ENCODE measurements at regions not wholly inside any gene's neighbourhood (a gene's known extent, or its start where the extent isn't known, plus 50 kb on each side); places are given as distances from the start of the nearest gene placed in this dataset.

DNA sequence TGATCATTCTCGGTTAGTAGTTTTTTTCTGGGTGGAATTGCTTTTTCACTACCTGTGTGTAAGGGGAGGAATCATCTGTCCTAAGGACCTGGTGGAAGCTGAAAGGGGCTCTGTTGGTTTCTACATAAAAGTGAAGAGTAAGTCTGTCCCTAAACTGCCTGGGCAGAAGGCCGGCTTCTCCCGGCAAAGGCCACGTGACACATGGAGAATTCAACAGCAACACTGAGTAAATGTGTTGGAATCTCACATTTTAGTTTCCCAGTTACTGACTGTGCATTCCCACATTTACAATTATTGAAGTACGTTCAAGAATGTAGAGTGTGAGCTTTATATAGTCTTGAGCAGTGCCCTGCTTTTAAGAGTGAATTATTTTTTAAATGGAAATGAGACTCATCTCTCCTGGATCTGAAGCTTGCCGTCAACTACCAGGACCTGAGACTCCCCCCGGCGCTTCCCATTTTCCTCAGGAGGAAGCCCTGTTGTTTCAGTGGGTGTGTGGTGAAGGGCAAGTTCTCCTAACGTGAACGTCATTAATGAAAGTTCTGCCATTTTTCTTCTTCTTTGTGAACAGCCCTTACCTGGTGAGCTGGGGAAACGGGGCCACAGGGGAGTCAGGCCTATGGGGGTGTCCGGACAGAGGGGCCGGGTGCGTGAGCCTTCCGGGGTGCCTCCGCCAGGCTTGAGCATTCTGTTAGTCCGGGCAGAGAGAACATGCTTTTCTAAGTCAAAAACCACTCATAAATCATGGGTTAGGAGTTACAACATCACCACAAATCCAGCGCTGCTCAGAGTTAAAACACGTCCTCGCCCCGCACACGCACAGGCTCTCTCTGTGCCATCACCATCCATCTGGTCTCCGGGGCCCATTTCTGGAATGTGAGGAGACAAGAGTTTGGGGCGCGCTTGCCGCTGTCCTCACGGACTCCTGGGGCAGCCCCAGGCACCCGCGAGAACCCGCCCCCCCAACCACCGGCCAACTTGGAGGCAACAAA, 56.6 kb upstream of the SMOC2 start:
- Mint-ChIP-seq H3K4me1 (no peaks in the 10 kb centered on the region), H3K4me3 (no peak overlapping the region), H3K36me3 (no peaks in the 10 kb centered on the region), H3K9me3 (no peaks in the 10 kb centered on the region), H3K27me3 (no peaks in the 10 kb centered on the region), H3K27ac (no peak overlapping the region)
- 64% methylated on average over 12 of the region's 31 CpGs for WGBS (ENCODE audit: insufficient coverage)
- ChIA-PET POLR2A (no interaction called here), CTCF (no interaction called here)
- H3K4me1 ChIP-seq (ENCODE audit: control insufficient read depth in 1 of 2, extremely low read depth in 1 of 2, insufficient read depth in 2 of 2, low read length in 2 of 2): no peaks in the 10 kb centered on the region
- no peak overlapping the region for H3K4me3 ChIP-seq (ENCODE audit: control insufficient read depth in 1 of 2, extremely low read depth in 1 of 2, low read length in 1 of 2)
- H3K27ac ChIP-seq (ENCODE audit: low read length): no peak overlapping the region
- H3K9me3 ChIP-seq: no peaks in the 10 kb centered on the region
- ATAC-seq (replicated peaks in 1 of 4): no peak
- peaks cover 0 to 4% of the 10 kb centered on the region in 2 experiments for H3K27me3 ChIP-seq (replicated peaks in 1 of 2; ENCODE audit: control insufficient read depth in 2 of 2, extremely low read depth in 1 of 2, insufficient read depth in 2 of 2, low read length in 1 of 2)
- no peak for DNase-seq
- H3K36me3 ChIP-seq (ENCODE audit: control insufficient read depth in 2 of 2, extremely low read depth in 1 of 2, insufficient read depth in 1 of 2, low read length in 1 of 2): no peaks in the 10 kb centered on the region

DNA sequence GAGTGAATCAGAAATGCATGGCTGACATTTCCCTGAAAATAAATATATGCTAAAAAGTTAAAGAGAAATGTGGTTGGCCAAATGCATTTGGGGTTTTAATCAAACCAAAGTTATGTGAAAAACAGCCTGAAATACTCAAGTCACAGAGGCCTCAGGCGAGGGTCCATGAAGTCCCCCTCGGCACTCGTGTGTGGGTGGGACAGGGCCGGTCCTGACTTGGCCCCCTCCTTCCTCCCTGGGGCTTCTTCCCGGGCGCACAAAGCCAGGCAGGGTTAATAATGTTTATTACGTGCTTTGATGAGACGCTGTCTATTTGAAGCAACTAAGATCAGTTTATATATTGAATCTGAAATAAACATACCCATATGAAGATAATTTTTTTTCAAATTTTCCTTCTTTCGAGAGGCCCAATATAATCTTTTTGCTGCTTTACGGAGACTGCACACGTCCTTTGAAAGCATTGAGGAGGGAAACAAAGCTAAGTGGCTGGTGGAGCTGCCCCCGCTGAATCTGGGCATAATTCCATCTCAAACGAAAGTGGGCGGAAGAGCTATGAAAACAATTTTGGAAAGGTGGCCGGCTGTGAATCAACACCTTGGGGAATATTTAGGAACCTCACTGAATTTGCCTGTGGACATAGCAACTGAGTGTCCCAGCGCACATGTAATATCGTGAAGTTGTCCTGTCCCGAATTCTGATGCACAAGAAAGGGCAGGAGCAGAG, 55.8 kb upstream of the SMOC2 start:
- WGBS (ENCODE audit: insufficient coverage): 87% methylated on average over 12 of the region's 18 CpGs
- ChIA-PET POLR2A (no interaction called here), CTCF (no interaction called here)
- ATAC-seq (replicated peaks in 1 of 4) (no peak), DNase-seq (no peak)
- no peaks in the 10 kb centered on the region for H3K36me3 Mint-ChIP-seq
- no peaks in the 10 kb centered on the region for H3K9me3 Mint-ChIP-seq
- H3K9me3 ChIP-seq: no peaks in the 10 kb centered on the region
- H3K4me3 ChIP-seq (ENCODE audit: control insufficient read depth in 1 of 2, extremely low read depth in 1 of 2, low read length in 1 of 2): no peak overlapping the region
- no peaks in the 10 kb centered on the region for H3K36me3 ChIP-seq (ENCODE audit: control insufficient read depth in 2 of 2, extremely low read depth in 1 of 2, insufficient read depth in 1 of 2, low read length in 1 of 2)
- H3K27me3 Mint-ChIP-seq: no peaks in the 10 kb centered on the region
- no peaks in the 10 kb centered on the region for H3K4me1 ChIP-seq (ENCODE audit: control insufficient read depth in 1 of 2, extremely low read depth in 1 of 2, insufficient read depth in 2 of 2, low read length in 2 of 2)
- no peak overlapping the region for H3K27ac ChIP-seq (ENCODE audit: low read length)
- no peaks in the 10 kb centered on the region for H3K4me1 Mint-ChIP-seq
- no peak overlapping the region for H3K27ac Mint-ChIP-seq
- no peak overlapping the region for H3K4me3 Mint-ChIP-seq
- peaks cover 0 to 4% of the 10 kb centered on the region in 2 experiments for H3K27me3 ChIP-seq (replicated peaks in 1 of 2; ENCODE audit: control insufficient read depth in 2 of 2, extremely low read depth in 1 of 2, insufficient read depth in 2 of 2, low read length in 1 of 2)

DNA sequence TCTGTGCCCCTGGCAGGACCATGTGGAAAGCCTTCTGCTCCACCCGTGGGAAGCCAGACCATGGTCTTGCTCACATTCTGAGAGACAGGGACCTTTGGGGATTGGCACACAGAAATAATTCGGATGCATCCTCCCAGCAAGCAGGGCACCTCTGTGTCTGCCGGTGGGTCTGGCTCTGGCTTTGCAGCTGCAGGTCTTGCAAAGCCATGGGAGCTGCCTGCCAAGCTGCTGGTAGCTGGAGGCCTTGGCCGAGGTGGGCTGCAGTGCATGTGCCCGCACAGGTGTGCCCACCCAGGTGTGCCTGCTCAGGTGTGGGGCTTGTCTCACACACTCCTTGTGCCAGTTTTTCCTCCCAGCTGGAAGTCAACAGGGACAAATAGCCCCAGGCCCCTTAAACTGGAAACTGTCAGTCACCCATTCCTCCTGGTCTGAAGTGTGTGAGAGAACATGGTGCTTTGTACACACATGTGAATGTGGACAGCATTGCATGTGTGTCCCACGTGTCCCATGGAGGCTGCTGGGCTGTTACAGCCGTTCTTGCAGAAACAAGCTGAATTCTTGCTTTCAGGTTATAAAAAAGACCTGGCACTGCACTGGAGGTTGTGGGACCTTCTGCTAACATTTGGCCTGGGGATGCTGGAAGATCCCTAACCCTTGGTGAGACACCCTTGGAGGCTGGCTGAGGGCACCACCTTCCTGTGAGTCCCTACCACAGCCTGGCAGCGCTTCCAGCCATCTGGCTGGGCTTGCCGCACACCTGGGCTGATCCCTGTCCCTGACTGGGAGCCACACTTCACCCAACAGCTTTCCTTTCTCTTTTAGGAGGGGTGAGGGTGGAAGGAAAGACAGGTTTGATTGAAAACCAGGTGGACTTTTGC, 54.9 kb upstream of the SMOC2 start:
- no peaks in the 10 kb centered on the region for H3K4me1 ChIP-seq (ENCODE audit: control insufficient read depth in 1 of 2, extremely low read depth in 1 of 2, insufficient read depth in 2 of 2, low read length in 2 of 2)
- peaks cover 0 to 4% of the 10 kb centered on the region in 2 experiments for H3K27me3 ChIP-seq (replicated peaks in 1 of 2; ENCODE audit: control insufficient read depth in 2 of 2, extremely low read depth in 1 of 2, insufficient read depth in 2 of 2, low read length in 1 of 2)
- H3K27ac Mint-ChIP-seq: no peak overlapping the region
- no peaks in the 10 kb centered on the region for H3K4me1 Mint-ChIP-seq
- no peaks in the 10 kb centered on the region for H3K27me3 Mint-ChIP-seq
- no peak overlapping the region for H3K27ac ChIP-seq (ENCODE audit: low read length)
- H3K9me3 ChIP-seq: no peaks in the 10 kb centered on the region
- no peak overlapping the region for H3K4me3 ChIP-seq (ENCODE audit: control insufficient read depth in 1 of 2, extremely low read depth in 1 of 2, low read length in 1 of 2)
- ATAC-seq (replicated peaks in 1 of 4) (no peak), DNase-seq (no peak)
- CTCF ChIA-PET: no interaction called here
- WGBS (ENCODE audit: insufficient coverage): 78% methylated on average over 7 of the region's 9 CpGs
- H3K9me3 Mint-ChIP-seq: no peaks in the 10 kb centered on the region
- no peak overlapping the region for H3K4me3 Mint-ChIP-seq
- POLR2A ChIA-PET: no interaction called here
- H3K36me3 ChIP-seq (ENCODE audit: control insufficient read depth in 2 of 2, extremely low read depth in 1 of 2, insufficient read depth in 1 of 2, low read length in 1 of 2): no peaks in the 10 kb centered on the region
- H3K36me3 Mint-ChIP-seq: no peaks in the 10 kb centered on the region

DNA sequence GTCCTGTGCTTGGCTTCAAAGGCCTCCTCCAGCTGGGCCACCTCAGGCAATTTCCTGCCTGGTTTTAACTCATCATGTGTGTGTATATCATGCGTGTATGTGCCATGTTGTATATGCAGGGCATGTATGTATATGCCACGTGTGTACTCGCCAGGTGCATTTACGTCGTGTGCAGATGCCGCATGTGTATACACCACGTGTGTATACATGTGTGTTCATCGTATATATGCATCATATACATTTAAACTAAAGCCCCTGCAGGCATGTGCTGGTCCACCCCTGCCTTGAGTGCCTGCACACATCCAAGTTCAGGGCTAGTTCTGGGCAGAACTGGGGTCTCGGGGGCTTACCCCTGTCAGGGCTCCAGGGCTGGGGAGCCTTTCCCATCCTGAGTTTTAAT, 54.0 kb upstream of the SMOC2 start:
- ChIA-PET POLR2A (no interaction called here), CTCF (no interaction called here)
- Histone ChIP-seq H3K9me3 (no peaks in the 10 kb centered on the region), H3K27me3 (replicated peaks in 1 of 2; ENCODE audit: control insufficient read depth in 2 of 2, extremely low read depth in 1 of 2, insufficient read depth in 2 of 2, low read length in 1 of 2) (peaks cover 0 to 8% of the 10 kb centered on the region in 2 experiments), H3K36me3 (ENCODE audit: control insufficient read depth in 2 of 2, extremely low read depth in 1 of 2, insufficient read depth in 1 of 2, low read length in 1 of 2) (no peaks in the 10 kb centered on the region), H3K4me1 (ENCODE audit: control insufficient read depth in 1 of 2, extremely low read depth in 1 of 2, insufficient read depth in 2 of 2, low read length in 2 of 2) (no peaks in the 10 kb centered on the region), H3K4me3 (ENCODE audit: control insufficient read depth in 1 of 2, extremely low read depth in 1 of 2, low read length in 1 of 2) (no peak overlapping the region), H3K27ac (ENCODE audit: low read length) (no peak overlapping the region)
- no peaks in the 10 kb centered on the region for H3K9me3 Mint-ChIP-seq
- H3K4me3 Mint-ChIP-seq: no peak overlapping the region
- WGBS (ENCODE audit: insufficient coverage): 88% methylated on average over 4 of the region's 9 CpGs
- no peak overlapping the region for H3K27ac Mint-ChIP-seq
- no peaks in the 10 kb centered on the region for H3K36me3 Mint-ChIP-seq
- H3K27me3 Mint-ChIP-seq: no peaks in the 10 kb centered on the region
- DNase-seq: no peak
- no peaks in the 10 kb centered on the region for H3K4me1 Mint-ChIP-seq
- no peak for ATAC-seq (replicated peaks in 1 of 4)

DNA sequence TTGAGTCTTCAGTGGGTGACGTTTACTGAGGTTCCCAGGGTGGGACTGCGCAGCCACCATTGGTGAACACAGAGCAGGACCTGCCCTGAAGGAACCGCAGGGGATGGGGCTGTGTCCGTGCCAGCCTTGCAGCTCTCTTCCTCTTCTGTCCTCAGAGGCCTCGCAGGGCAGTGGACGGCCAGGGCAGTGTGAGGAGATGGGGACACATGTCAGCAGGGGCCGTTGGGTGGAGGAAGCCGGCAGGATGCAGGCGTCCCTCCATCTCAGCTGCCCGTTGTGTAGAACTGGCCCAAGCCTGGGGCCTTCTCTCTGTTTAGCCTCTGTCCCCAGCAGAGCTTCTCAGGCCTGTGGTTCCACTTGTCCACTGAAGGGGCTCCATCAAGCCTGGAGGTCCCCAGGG, 53.6 kb upstream of the SMOC2 start:
- no peaks in the 10 kb centered on the region for H3K36me3 ChIP-seq (ENCODE audit: control insufficient read depth in 2 of 2, extremely low read depth in 1 of 2, insufficient read depth in 1 of 2, low read length in 1 of 2)
- Mint-ChIP-seq H3K27ac (no peak overlapping the region), H3K4me1 (no peaks in the 10 kb centered on the region), H3K9me3 (no peaks in the 10 kb centered on the region), H3K4me3 (no peak overlapping the region), H3K27me3 (peaks cover 0 to under 1% of the 10 kb centered on the region in 2 donors), H3K36me3 (no peaks in the 10 kb centered on the region)
- DNase-seq (no peak), ATAC-seq (replicated peaks in 1 of 4) (no peak)
- WGBS (ENCODE audit: insufficient coverage): 73% methylated on average over 8 of the region's 10 CpGs
- no peak overlapping the region for H3K4me3 ChIP-seq (ENCODE audit: control insufficient read depth in 1 of 2, extremely low read depth in 1 of 2, low read length in 1 of 2)
- H3K9me3 ChIP-seq: no peaks in the 10 kb centered on the region
- peaks cover 0 to 8% of the 10 kb centered on the region in 2 experiments for H3K27me3 ChIP-seq (replicated peaks in 1 of 2; ENCODE audit: control insufficient read depth in 2 of 2, extremely low read depth in 1 of 2, insufficient read depth in 2 of 2, low read length in 1 of 2)
- no peaks in the 10 kb centered on the region for H3K4me1 ChIP-seq (ENCODE audit: control insufficient read depth in 1 of 2, extremely low read depth in 1 of 2, insufficient read depth in 2 of 2, low read length in 2 of 2)
- H3K27ac ChIP-seq (ENCODE audit: low read length): no peak overlapping the region
- CTCF ChIA-PET: no interaction called here
- POLR2A ChIA-PET: no interaction called here

DNA sequence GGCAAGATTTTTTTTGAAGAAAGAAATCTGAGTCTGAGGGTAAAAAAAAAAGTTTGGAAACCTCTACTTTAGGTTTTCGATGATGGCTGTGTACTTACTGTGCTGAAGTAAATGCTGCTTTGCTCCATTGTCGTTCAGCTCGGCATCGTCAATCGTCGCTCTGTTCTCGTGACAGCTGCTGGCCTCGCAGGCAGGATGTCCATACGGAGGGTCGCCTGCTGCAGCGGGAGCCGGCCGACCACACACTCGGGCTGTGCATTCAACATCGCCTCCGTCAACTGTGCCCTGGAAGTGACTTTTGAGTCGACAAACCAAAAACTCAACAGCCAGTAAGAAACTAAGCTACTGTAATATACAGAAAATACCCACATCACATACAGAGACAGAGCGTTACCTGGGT, 53.1 kb upstream of the SMOC2 start:
- no peaks in the 10 kb centered on the region for H3K9me3 Mint-ChIP-seq
- DNase-seq (no peak), ATAC-seq (replicated peaks in 1 of 4) (no peak)
- 73% methylated on average over 6 of the region's 18 CpGs for WGBS (ENCODE audit: insufficient coverage)
- Histone ChIP-seq H3K4me3 (ENCODE audit: control insufficient read depth in 1 of 2, extremely low read depth in 1 of 2, low read length in 1 of 2) (no peak overlapping the region), H3K27me3 (replicated peaks in 1 of 2; ENCODE audit: control insufficient read depth in 2 of 2, extremely low read depth in 1 of 2, insufficient read depth in 2 of 2, low read length in 1 of 2) (peaks cover 0 to 10% of the 10 kb centered on the region in 2 experiments), H3K27ac (ENCODE audit: low read length) (no peak overlapping the region), H3K4me1 (ENCODE audit: control insufficient read depth in 1 of 2, extremely low read depth in 1 of 2, insufficient read depth in 2 of 2, low read length in 2 of 2) (no peaks in the 10 kb centered on the region), H3K9me3 (no peaks in the 10 kb centered on the region), H3K36me3 (ENCODE audit: control insufficient read depth in 2 of 2, extremely low read depth in 1 of 2, insufficient read depth in 1 of 2, low read length in 1 of 2) (no peaks in the 10 kb centered on the region)
- no peak overlapping the region for H3K4me3 Mint-ChIP-seq
- ChIA-PET POLR2A (no interaction called here), CTCF (no interaction called here)
- no peaks in the 10 kb centered on the region for H3K4me1 Mint-ChIP-seq
- no peak overlapping the region for H3K27ac Mint-ChIP-seq
- H3K27me3 Mint-ChIP-seq: peaks cover 0 to 5% of the 10 kb centered on the region in 2 donors
- H3K36me3 Mint-ChIP-seq: no peaks in the 10 kb centered on the region

All from T-cell (primary cell).